HL-60 (cell line): ENCODE measurements at regions not wholly inside any gene's neighbourhood (a gene's known extent, or its start where the extent isn't known, plus 50 kb on each side); places are given as distances from the start of the nearest gene placed in this dataset.

Experiments used
- DNase-seq, 2 experiments: peaks; one replicate each; pipeline ENCODE4 v3.0.0-alpha.2; 2010 to 2020; ENCODE audit warnings: low read depth in 1 of 2, low spot score in 1 of 2
- H3K27ac ChIP-seq: fragments of 250-450 bp; sonication (Bioruptor Pico); replicated peaks from 2 replicates; pipeline ENCODE4 v1.5.1; 2020; ENCODE audit warnings: mild to moderate bottlenecking, moderate library complexity
- H3K27me3 ChIP-seq: fragments of 250-450 bp; sonication (Bioruptor Pico); 2 replicates; pipeline ENCODE4 v1.5.1; 2021; ENCODE audit warnings: mild to moderate bottlenecking, moderate library complexity; ENCODE audit not compliant: insufficient read depth, poor library complexity, severe bottlenecking
- H3K4me3 ChIP-seq: replicated peaks from 2 replicates; pipeline ENCODE4 v1.5.1; 2011; ENCODE audit warnings: mild to moderate bottlenecking, control low read depth, low read length; ENCODE audit not compliant: insufficient read depth
- CTCF ChIP-seq: IDR thresholded peaks from one replicate; pipeline ENCODE4 v1.5.1; 2011; ENCODE audit warnings: low read length, control low read depth, inconsistent platforms; ENCODE audit not compliant: insufficient read depth
- GABPA ChIP-seq: IDR thresholded peaks from 2 replicates; pipeline ENCODE4 v1.6.1; 2012; ENCODE audit warnings: low read depth
- POLR2AphosphoS5 ChIP-seq: IDR thresholded peaks from 2 replicates; pipeline ENCODE4 v1.6.1; 2012; ENCODE audit warnings: low read depth
- REST ChIP-seq: IDR thresholded peaks from 2 replicates; pipeline ENCODE4 v1.6.1; 2012; ENCODE audit warnings: low read depth; ENCODE audit not compliant: insufficient replicate concordance
- SPI1 ChIP-seq: IDR thresholded peaks from 2 replicates; pipeline ENCODE4 v1.6.1; 2012; ENCODE audit warnings: low read depth, mild to moderate bottlenecking, borderline replicate concordance

- Histone ChIP-seq H3K4me3 (no peak overlapping the region), H3K27ac (no peak overlapping the region), H3K27me3 (peaks cover 8% of the 10 kb centered on the region)
- no peak for DNase-seq
- no peak for TF ChIP-seq POLR2AphosphoS5
- TF ChIP-seq SPI1: no peak
- TF ChIP-seq GABPA: no peak
- TF ChIP-seq REST: no peak
Measured at GRCh38 chr2:55999231-55999630, 75.6 kb upstream of the EFEMP1 start.

GRCh38 chr2:55999790-56000189, 76.2 kb upstream of the EFEMP1 start:
- no peak for DNase-seq
- H3K27ac ChIP-seq: no peak overlapping the region
- no peak for TF ChIP-seq CTCF
- no peak for TF ChIP-seq SPI1
- no peak for TF ChIP-seq GABPA
- no peak for TF ChIP-seq REST
- TF ChIP-seq POLR2AphosphoS5: no peak
- no peak overlapping the region for H3K4me3 ChIP-seq
- peaks cover 8% of the 10 kb centered on the region for H3K27me3 ChIP-seq

GRCh38 chr2:56001947-56002346, 78.4 kb upstream of the EFEMP1 start:
- H3K27ac ChIP-seq: no peak overlapping the region
- no peak overlapping the region for H3K4me3 ChIP-seq
- TF ChIP-seq GABPA (no peak), REST (no peak), CTCF (no peak), SPI1 (no peak), POLR2AphosphoS5 (no peak)
- DNase-seq: no peak
- peaks cover 8% of the 10 kb centered on the region for H3K27me3 ChIP-seq
